Stimulated activated CD8-positive, alpha-beta memory T cell treated with anti-CD3 and anti-CD28 coated beads, Interleukin-12 subunit alpha, Interleukin-12 subunit beta, amount 100 ng/mL, for 1 hour (primary cell): ENCODE measurements at regions not wholly inside any gene's neighbourhood (a gene's known extent, or its start where the extent isn't known, plus 50 kb on each side); places are given as distances from the start of the nearest gene placed in this dataset.

Experiments
- DNase-seq: peaks from one replicate; pipeline ENCODE4 v3.0.0-alpha.2; 2020; ENCODE audit warnings: low read depth

- no peak for DNase-seq
These were observed 213.1 kb upstream of the DCN start for GRCh38 chr12:91395628-91396135.

- no peak for DNase-seq
These were observed 212.3 kb upstream of the DCN start for GRCh38 chr12:91394903-91395302.

GRCh38 chr12:91388573-91388972 lies 206.0 kb upstream of the DCN start:
- DNase-seq, result no peak

- DNase-seq, result no peak
These were observed 205.0 kb upstream of the DCN start for GRCh38 chr12:91387461-91388134.

GRCh38 chr12:91384806-91385205 lies 202.2 kb upstream of the DCN start:
- no peak for DNase-seq

- DNase-seq, result no peak
These were observed 201.7 kb upstream of the DCN start for GRCh38 chr12:91384366-91384765.

- DNase-seq, result no peak
These were observed 200.5 kb upstream of the DCN start for GRCh38 chr12:91383099-91383498.

- peak; percentile 85 for DNase-seq
These were observed 199.5 kb upstream of the DCN start for GRCh38 chr12:91382081-91382543.

GRCh38 chr12:91381309-91381804 lies 198.7 kb upstream of the DCN start:
- DNase-seq, result no peak

GRCh38 chr12:91380631-91381030 lies 198.0 kb upstream of the DCN start:
- no peak for DNase-seq

- no peak for DNase-seq
These were observed 196.6 kb upstream of the DCN start for GRCh38 chr12:91379051-91379775.

GRCh38 chr12:91377436-91377835 lies 194.8 kb upstream of the DCN start:
- no peak for DNase-seq

GRCh38 chr12:91373086-91373485 lies 190.5 kb upstream of the DCN start:
- DNase-seq, result no peak

GRCh38 chr12:91370086-91370868 lies 187.7 kb upstream of the DCN start:
- DNase-seq, result no peak

- no peak for DNase-seq
These were observed 186.0 kb upstream of the DCN start for GRCh38 chr12:91368613-91369012.

GRCh38 chr12:91367234-91367849 lies 184.7 kb upstream of the DCN start:
- DNase-seq, result no peak

GRCh38 chr12:91364471-91365184 lies 182.0 kb upstream of the DCN start:
- no peak for DNase-seq

- no peak for DNase-seq
These were observed 179.2 kb upstream of the DCN start for GRCh38 chr12:91361864-91362263.

GRCh38 chr12:91357381-91357780 lies 174.8 kb upstream of the DCN start:
- no peak for DNase-seq

GRCh38 chr12:91356405-91356804 lies 173.8 kb upstream of the DCN start:
- DNase-seq, result no peak
